NCI-H82 treated with DMSO at 0.1 percent for 48 hours (cell line): ENCODE measurements at regions not wholly inside any gene's neighbourhood (a gene's known extent, or its start where the extent isn't known, plus 50 kb on each side); places are given as distances from the start of the nearest gene placed in this dataset.

ENCODE experiments used
- DNase-seq: peaks from one replicate; lab custom pipeline; 2025; ENCODE audit not compliant: unreplicated experiment; lab: John Stamatoyannopoulos, UW

- DNase-seq, result no peak
These were observed 85.0 kb downstream of the LLPH start for GRCh38 chr12:66045506-66045905.

GRCh38 chr12:66044731-66045130, 85.8 kb downstream of the LLPH start:
- DNase-seq, result no peak

DNA sequence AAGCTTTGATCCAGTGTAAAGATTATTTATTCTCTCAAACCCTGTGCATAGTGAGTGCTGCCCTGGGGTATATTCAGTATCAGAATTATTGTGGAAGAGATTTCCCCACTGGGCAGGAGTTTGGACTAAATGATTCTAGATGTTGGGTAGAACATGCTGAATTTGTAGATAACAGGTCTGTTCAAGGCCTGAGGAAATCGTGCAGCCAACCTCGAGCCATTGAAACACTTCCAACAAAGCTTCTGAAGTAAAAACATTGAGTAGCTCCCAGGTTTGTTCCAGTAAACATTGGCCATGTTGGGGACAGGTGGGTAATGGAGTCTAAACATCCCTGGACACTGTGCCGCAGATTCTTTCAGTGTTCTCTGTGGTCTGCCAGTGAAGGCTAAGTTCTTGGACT, 87.5 kb downstream of the LLPH start:
- DNase-seq, result no peak

- DNase-seq, result no peak
These were observed 88.7 kb downstream of the LLPH start for GRCh38 chr12:66041651-66042363.

DNA sequence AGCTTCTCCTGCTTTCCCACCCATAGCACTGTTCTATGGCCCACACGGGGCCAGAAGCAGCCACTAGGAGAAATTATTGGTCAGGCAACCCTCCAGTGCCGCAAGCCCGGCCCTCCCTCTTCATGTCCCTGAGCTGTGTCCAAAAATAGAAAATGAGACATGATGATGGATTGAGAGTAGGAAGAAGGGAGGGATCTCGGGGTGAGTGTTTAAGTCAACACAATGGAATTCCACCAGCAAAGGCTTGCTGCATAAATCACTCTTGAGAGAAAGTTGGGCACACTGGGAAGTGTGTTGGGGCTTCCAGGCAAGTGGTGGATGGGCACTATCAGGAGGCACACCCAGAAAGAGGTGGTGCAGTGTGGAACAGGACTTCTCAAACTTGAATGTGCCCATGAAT, 94.2 kb downstream of the LLPH start:
- no peak for DNase-seq

- peak; percentile 5 for DNase-seq
These were observed 95.1 kb downstream of the LLPH start for GRCh38 chr12:66035288-66035966.

GRCh38 chr12:66033151-66033550, 97.4 kb downstream of the LLPH start:
- no peak for DNase-seq

GRCh38 chr12:66032739-66033138, 97.8 kb downstream of the LLPH start:
- DNase-seq, result no peak

DNA sequence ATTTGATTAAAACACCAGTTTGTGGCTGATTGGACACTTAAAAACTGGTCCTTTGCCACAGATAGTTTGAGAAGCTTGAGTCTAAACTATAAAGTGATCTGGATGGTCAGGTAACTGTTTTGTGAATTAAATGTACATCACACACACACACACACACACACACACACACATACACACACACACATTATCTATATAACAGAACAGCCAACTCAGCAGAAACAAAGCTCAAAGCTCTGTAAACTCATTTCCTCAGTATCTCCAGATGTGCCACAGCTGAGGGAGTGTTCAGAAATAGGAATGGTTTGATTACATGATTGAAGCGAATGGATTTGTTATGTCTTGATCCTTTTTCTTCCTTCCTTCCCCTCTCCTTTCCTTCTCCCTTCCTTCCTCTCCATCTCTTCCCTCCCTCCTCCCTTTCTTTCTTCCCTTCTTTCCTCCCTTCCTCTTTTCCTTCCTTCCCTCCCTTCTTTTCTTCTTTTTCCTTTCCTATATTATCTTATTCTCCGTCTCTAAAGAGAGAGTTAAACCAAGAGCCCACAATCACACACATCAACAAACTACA, 100.3 kb downstream of the LLPH start:
- no peak for DNase-seq

DNA sequence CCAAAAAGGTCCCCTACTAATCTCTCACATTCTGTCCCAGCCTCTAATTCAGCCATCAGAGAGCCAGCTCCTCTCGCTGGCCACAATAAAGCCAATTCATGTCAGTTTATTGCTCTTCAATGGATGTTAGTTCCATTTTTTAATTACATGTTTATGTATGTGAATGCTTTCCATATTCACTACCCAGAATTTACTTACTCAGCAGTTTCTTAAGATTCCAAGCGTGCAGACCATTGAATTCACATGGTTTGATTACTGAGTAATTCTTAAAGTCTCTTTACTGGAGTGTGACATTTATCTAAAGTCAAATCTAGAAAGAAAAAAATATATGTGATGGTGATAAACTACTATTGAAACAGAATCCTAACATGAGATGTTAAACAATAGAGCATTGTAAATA, 102.2 kb downstream of the LLPH start:
- no peak for DNase-seq

GRCh38 chr12:66025477-66025876, 105.1 kb downstream of the LLPH start:
- no peak for DNase-seq

DNA sequence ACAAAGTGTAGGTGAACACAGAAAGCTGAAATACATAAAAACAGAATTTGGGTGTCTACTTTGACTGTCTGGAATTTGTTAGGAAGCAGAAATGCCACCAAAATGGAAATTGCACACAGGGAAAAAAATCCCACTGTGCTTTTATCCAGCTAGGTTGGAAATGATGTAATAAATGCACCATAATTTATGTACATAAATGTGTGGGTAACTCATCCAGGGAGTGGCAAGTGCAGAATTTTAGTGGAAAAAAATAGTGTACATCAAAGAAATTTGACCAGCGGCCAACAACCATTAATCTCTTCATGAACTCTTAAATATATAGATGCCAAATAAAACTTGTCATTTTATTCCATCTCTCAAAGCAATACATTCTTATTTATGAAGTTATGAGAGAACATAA, 105.6 kb downstream of the LLPH start:
- no peak for DNase-seq

DNA sequence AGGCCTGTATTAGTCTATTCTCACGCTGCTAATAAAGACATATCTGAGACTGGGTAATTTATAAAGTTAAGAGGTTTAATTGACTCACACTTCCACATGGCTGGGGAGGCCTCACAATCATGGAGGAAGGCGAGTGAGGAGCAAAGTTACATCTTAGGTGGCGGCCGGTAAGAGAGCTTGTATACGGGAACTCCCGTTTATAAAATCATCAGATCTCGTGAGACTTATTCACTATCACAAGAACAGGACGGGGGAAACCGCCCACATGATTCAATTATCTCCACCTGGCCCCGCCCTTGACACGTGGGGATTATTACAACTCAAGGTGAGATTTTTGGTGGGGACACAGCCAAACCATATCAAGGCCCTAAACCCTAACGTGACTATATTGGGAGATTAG, 110.1 kb downstream of the LLPH start:
- no peak for DNase-seq

DNA sequence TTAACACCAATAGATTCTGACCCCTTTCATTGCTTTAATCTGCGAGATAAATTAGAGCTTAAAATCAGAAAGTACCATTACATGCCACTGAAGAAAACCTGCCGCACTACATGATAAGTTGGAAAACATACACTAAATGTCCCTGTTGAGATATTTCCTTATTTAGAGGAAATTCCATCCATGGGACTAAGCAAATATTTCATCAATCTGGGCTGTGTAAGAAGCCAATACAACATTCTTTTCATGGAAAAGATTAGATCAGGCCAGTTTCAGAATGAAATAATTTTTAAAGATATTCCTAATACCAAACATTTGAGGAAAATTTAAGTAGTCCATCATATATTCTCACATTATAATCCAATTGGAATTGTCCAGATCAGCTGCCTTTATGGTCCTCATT, 112.8 kb downstream of the LLPH start:
- no peak for DNase-seq
